Ishikawa (cell line): ENCODE measurements at regions not wholly inside any gene's neighbourhood (a gene's known extent, or its start where the extent isn't known, plus 50 kb on each side); places are given as distances from the start of the nearest gene placed in this dataset.

Source experiments
- CEBPB ChIP-seq: IDR thresholded peaks from 2 replicates; pipeline ENCODE4 v1.6.1; 2012
- CREB1 ChIP-seq: IDR thresholded peaks from 2 replicates; pipeline ENCODE4 v1.6.1; 2012; ENCODE audit warnings: low read depth
- EGR1 ChIP-seq: IDR thresholded peaks from 2 replicates; pipeline ENCODE4 v1.6.1; 2012
- EP300 ChIP-seq: IDR thresholded peaks from 2 replicates; pipeline ENCODE4 v1.6.1; 2012; ENCODE audit warnings: borderline replicate concordance
- FOXM1 ChIP-seq: IDR thresholded peaks from 2 replicates; pipeline ENCODE4 v1.6.1; 2012; ENCODE audit warnings: low read depth, borderline replicate concordance
- NFIC ChIP-seq: IDR thresholded peaks from 2 replicates; pipeline ENCODE4 v1.6.1; 2012
- RAD21 ChIP-seq: IDR thresholded peaks from 2 replicates; pipeline ENCODE4 v1.6.1; 2012; ENCODE audit warnings: low read depth
- TAF1 ChIP-seq: IDR thresholded peaks from 2 replicates; pipeline ENCODE4 v1.6.1; 2012; ENCODE audit warnings: low read depth, mild to moderate bottlenecking
- TCF12 ChIP-seq: IDR thresholded peaks from 2 replicates; pipeline ENCODE4 v1.6.1; 2012; ENCODE audit warnings: low read depth
- TEAD4 ChIP-seq: IDR thresholded peaks from 2 replicates; pipeline ENCODE4 v1.6.1; 2012
- YY1 ChIP-seq: IDR thresholded peaks from 2 replicates; pipeline ENCODE4 v1.6.1; 2012; ENCODE audit warnings: low read depth
- ZBTB7A ChIP-seq: IDR thresholded peaks from 2 replicates; pipeline ENCODE4 v1.6.1; 2012; ENCODE audit warnings: low read depth
- TF ChIP-seq, protein P1 (sequence below): IDR thresholded peaks from 2 replicates; pipeline ENCODE4 v1.6.1; 2012; ENCODE audit warnings: low read depth, mild to moderate bottlenecking
- TF ChIP-seq, protein P2 (sequence below): IDR thresholded peaks from 2 replicates; pipeline ENCODE4 v1.6.1; 2012
- TF ChIP-seq, protein P3 (sequence below): IDR thresholded peaks from 2 replicates; pipeline ENCODE4 v1.6.1; 2012

DNA sequence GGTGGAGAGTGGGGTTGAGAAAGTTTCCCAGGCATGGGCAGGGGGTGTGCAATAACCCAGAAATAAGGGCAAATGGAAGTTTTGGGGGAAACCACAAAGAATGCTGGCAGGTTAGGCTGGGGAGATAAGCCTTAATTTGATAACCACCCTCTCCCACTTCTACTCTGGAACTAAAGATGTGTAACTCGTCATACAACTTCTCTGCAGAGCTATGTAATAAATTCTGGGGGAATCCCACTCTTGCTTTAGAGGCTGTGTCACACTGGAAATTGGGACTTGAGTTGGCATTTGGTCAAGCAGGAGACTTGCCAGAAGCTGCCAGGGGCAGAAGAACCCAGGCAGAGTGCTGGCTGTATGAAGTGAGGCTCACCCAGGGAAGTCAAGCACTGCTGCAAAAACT, 170.9 kb upstream of the CPEB2 start:
- TF ChIP-seq EP300 (no peak), EGR1 (no peak), RAD21 (no peak), TCF12 (no peak), FOXM1 (no peak), YY1 (no peak), NFIC (no peak), TAF1 (no peak)
- TF ChIP-seq, protein P1, sequence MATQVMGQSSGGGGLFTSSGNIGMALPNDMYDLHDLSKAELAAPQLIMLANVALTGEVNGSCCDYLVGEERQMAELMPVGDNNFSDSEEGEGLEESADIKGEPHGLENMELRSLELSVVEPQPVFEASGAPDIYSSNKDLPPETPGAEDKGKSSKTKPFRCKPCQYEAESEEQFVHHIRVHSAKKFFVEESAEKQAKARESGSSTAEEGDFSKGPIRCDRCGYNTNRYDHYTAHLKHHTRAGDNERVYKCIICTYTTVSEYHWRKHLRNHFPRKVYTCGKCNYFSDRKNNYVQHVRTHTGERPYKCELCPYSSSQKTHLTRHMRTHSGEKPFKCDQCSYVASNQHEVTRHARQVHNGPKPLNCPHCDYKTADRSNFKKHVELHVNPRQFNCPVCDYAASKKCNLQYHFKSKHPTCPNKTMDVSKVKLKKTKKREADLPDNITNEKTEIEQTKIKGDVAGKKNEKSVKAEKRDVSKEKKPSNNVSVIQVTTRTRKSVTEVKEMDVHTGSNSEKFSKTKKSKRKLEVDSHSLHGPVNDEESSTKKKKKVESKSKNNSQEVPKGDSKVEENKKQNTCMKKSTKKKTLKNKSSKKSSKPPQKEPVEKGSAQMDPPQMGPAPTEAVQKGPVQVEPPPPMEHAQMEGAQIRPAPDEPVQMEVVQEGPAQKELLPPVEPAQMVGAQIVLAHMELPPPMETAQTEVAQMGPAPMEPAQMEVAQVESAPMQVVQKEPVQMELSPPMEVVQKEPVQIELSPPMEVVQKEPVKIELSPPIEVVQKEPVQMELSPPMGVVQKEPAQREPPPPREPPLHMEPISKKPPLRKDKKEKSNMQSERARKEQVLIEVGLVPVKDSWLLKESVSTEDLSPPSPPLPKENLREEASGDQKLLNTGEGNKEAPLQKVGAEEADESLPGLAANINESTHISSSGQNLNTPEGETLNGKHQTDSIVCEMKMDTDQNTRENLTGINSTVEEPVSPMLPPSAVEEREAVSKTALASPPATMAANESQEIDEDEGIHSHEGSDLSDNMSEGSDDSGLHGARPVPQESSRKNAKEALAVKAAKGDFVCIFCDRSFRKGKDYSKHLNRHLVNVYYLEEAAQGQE: no peak
- TF ChIP-seq, protein P2, sequence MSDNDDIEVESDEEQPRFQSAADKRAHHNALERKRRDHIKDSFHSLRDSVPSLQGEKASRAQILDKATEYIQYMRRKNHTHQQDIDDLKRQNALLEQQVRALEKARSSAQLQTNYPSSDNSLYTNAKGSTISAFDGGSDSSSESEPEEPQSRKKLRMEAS: no peak

DNA sequence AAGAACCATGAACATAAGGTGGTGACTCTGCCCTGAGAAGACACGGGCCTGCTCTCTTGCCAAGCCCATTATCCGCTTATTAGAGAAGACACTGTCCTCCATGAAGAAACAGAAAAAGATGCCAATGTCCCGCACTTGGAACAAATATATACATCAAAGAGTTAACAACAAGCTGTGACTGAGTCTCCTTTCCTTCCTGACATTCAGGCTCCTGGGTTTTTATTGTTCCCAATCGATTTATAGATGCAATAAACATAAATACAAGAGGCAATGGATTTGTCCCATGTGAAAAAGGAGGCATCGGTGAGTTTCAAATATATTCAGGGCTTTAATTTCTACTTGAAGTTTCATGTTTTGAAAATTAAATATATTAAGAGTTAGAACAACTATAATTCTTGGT, 169.2 kb upstream of the CPEB2 start:
- no peak for TF ChIP-seq FOXM1

DNA sequence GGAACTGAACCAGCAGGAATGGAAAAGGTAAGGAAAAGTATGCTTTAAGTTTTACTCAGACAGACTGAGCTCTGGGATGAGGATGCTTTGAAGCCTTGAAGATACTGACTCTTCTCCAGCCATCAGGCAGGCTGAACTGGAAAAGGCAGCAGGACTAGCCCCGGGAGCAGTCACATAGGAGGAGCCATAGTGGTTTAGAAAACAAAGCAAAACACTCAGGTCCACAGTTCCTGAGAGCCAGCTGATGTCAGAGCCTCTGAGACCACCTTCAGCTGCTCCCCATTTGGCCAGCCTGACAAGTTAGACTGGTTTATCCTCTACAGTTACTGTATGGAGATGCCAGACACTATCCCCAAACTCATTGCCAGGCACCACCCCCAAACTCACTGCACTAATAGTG, 167.9 kb upstream of the CPEB2 start:
- TF ChIP-seq FOXM1 (no peak), EGR1 (no peak), EP300 (no peak), RAD21 (no peak), CREB1 (no peak), TCF12 (no peak), ZBTB7A (no peak), NFIC (no peak), CEBPB (no peak), TEAD4 (no peak), YY1 (no peak), TAF1 (no peak)
- TF ChIP-seq, protein P2: no peak
- TF ChIP-seq, protein P3, sequence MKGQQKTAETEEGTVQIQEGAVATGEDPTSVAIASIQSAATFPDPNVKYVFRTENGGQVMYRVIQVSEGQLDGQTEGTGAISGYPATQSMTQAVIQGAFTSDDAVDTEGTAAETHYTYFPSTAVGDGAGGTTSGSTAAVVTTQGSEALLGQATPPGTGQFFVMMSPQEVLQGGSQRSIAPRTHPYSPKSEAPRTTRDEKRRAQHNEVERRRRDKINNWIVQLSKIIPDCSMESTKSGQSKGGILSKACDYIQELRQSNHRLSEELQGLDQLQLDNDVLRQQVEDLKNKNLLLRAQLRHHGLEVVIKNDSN: no peak
- TF ChIP-seq, protein P1: no peak

DNA sequence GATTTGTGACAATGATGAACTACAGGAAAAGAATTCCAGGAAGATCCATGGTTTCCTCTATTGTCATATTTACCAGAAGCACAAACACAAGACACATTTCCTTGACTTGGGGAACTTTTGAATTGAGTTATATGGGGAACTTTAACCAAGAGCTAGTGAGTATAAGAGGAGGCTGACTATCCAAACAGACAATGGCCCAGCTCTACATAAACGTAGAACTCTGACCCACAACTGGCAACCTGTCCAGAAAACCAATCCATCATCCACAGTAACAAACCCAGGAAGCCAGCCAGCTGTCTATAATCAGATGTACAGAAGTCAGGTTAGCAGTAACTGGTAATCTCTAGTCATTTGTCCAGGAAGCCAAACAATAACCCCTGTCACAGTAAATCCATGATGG, 167.0 kb upstream of the CPEB2 start:
- TF ChIP-seq, protein P2: no peak
- TF ChIP-seq EP300: no peak
- TF ChIP-seq RAD21: no peak
- TF ChIP-seq TCF12: no peak
- no peak for TF ChIP-seq TEAD4
- TF ChIP-seq, protein P1: no peak
- no peak for TF ChIP-seq TAF1
- TF ChIP-seq EGR1: no peak
- TF ChIP-seq YY1: no peak
- no peak for TF ChIP-seq NFIC
- TF ChIP-seq ZBTB7A: no peak
- TF ChIP-seq FOXM1: no peak
- TF ChIP-seq, protein P3: no peak
- TF ChIP-seq CREB1: no peak
- TF ChIP-seq CEBPB: no peak
